Stimulated activated CD4-positive, alpha-beta T cell treated with anti-CD3 and anti-CD28 coated beads, Interleukin-4, amount 100 ng/mL, for 4 hours (primary cell): ENCODE measurements at regions not wholly inside any gene's neighbourhood (a gene's known extent, or its start where the extent isn't known, plus 50 kb on each side); places are given as distances from the start of the nearest gene placed in this dataset.

Source experiments
- DNase-seq, 2 experiments: peaks; one replicate each; pipeline ENCODE4 v3.0.0-alpha.2; 2020

DNA sequence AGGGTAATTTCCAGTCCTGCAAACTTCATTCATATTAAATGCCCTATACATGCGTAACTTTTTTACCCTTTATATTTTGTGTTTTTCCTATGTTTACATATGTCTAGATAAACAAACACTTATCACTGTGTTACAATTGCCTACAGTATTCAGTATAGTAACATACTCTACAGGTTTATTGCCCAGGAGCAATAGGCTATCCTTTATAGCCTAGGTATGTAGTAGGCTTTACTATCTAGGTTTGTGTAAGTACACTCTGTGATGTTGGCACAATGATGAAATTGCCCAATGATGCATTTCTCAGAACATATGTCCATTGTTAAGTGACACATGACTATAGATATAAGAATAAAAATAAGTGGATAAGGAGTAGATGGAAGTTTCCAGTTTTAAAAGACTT is 345.5 kb upstream of the C1orf87 start:
- no peak for DNase-seq

DNA sequence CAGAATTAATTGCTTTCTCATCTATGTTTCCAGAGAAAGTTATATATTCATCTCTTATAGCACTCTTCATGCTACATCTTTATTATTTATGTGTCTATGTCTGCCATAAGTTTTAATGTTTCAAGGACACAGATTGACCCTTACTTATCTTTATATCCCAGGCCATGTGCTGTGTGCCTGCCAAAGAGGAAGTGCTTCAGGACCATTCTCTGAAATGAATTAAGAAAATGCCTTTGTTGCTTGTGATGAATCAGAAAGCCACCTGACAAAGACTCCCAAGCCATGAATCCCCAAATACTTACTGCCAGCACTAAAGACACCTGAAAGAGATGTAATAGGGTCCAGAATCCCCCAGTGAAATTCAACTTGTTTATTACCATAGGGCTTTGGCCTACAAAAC is 342.1 kb upstream of the C1orf87 start:
- DNase-seq = no peak

DNA sequence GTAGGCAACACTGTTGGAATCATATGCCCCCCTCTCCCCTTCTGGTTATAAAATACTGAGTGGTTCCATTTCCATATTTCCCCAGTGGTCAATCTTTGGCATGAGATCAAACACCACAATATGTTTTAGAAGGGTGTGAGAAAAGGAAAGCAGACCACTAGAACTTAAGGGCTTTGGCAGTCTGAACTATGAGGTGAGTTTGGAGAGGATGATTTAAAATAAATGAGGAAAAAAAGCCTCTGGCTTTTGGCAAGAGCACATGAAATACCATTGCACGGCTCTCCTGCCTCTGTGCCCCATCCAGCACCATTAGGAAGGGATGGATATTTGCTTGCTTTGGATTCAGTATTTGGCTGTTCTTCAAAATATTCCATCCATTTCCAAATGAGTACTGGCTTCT is 339.5 kb upstream of the C1orf87 start:
- no peak for DNase-seq

DNA sequence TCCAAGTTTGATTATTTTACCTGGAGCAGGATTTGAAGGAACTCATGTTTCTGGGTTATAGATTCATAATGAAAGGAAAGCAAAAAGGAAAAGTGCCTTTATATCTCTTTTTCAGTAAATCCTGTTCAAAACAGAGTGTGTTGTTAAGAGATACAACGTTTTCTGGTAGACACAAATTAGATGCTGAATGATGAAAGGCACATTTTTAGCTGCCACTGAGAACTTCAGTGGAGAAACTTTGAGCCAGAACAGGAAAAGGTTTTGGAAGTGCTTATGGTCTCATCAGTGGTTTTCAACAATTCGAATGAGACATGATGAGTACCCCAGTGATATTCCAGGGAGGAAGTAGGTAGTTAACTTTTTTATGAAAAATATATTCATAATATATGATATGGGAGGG is 338.0 kb upstream of the C1orf87 start:
- no peak for DNase-seq

DNA sequence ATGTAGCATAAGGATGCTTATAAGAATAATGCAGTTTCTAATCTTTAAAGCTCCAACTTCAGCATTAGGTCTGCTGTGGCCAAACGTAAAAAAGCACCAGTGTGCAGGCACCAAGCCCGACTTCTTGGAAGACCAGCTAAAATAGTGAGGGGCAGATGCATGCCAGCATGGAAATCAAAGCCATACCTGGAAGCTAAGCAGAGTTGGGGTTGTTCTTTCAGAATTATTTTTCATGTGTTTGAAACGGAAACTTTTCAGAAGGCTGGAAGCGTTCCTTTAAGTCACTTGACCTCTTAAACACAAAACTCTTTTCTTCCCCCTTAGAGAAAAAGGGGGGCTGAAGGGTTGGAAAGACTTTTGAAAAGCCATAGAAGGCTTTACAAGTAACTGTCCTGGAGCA is 329.2 kb upstream of the C1orf87 start:
- no peak for DNase-seq

DNA sequence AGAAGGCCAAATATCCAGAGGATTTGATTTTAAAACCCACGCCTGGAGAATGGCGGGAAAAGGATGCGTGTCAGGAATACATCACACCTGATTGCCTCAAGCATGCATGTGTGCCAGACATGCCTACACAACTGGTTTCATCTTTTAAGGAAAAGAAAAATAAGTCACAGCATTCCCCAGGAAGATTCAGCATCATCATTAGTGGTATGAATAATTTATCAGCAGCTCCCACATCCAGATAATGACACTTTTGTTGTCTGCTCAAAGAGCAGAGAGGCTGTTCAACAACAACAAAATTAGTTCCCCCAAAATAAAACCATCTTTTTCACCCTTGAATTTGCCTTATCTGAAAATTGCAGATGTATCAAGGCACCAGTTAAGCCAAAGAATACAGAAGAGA is 328.6 kb upstream of the C1orf87 start:
- no peak for DNase-seq

DNA sequence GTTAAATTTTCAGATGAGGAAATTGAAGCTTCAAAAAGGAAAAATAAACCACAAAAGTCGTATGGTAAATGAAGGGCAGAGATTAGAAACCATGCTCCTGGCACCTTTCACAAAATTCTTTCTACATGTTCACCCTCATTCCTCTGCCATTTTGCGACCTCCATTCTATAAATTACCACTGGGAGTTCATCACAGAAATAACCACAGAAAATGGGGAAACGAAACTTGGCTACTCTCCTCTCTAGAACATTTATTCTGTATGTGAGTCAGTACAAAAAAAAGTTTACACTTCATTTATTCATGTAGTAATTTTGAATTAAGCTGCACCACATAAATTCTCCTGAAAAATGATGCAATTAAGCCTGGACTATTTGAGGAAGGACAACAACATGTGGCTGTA is 320.9 kb upstream of the C1orf87 start:
- DNase-seq = no peak

DNA sequence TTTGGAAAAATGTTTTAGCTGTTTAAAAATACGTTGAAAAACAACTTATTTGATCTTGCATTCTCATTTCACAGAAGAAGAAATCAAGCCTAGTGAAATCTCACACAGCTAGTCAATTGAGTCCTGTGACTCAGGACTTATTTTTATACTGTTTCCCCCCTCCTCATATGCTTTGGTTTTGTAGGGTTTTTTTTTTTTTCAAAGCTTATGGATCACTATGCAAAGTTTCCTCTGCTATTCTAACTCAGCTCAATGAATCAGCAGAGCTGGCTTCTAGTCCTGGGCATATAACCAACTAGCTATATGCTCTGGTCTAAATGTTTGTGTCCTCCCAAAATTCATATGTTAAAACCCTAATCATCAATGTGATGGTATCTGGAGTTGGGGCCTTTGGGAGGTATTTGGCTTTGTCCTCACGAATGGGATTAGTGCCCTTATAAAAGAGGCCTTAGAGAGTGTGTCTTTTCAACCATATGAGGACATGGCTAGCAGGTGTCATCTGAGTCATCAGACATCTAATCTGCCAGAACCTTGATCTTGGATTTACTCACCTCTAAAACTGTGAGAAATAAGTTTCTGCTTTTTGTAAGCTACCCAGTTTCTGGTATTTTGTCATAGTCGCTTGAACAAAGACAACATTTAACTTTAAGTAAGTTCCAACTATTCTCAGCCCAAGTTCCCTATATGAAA is 317.2 kb upstream of the C1orf87 start:
- no peak for DNase-seq

DNA sequence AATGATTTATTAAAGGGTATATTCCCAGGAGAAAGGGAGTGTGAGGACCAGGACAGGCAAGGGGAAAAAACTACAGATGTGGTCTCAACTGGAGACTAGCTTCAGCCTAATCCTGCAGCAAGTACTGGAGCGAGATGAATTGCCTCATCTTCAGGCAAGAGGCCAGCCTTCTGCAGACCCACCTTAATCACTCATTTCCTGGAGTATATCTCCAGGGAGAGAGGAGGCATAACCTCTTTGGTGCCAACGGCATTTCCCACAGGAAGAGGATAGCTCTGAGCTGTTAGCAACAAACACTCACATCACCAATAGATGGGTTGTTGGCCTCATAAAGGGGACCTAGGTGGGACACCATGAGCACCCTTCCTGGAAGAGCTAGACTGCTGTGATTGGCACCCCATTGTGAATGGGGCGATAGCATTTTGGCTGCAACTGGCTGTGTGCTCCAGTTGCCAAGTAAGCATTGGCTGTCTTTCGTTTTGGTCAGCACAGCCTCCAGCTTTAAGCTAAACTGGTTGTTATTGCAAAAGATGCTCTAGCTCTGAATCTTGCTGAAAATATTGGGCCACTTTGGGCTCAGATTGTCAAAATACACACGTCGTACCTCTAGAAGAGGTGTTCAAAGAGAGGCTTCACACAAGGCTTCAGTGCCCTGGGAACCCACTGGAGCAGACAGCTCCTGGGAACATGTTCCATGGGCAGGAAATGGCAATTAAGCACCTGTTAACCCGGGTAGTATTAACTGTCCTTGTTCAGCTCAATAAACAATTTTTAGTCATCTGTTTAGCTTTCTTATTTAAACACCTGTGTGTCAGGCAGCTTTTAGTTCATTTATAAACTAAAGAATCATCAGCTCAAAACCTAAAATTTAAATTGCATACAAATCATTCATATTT is 314.8 kb upstream of the C1orf87 start:
- no peak for DNase-seq

DNA sequence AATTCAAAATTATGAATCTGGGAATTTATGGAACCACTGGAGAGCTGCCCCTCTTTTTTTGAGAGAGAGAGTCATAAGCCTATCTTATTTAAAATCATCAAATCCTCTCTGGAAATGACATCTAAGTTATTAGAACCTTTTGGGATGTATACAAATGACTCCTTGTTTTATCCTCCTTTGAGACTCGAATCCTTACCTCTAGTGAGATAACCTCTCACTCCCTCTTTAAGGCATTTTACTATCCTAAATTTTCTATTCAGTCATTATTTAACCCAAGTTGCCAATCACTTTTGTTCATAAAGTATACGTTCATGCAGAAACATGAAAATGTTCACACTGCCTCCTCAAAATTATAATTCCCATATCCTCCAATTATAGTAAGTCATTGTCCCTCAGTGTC is 313.6 kb upstream of the C1orf87 start:
- no peak for DNase-seq

DNA sequence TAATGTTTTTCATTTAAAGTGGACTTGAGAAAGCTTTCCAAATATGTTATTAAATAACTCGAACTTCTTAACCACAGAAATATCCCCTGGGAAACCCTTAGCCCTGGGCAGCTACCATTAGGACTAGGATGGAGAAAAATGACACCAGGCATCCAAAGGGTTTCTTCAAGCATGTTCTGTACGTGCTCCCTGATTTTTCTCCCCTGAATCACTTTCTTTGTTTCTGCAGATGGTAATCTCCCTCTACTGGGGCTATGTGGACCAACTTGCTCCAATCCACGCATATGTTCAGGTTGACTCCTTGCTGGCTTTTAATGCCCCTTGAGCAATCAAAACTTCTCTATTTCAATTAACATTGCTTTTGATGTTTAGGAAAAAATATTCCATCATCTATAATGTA is 312.7 kb upstream of the C1orf87 start:
- no peak for DNase-seq

DNA sequence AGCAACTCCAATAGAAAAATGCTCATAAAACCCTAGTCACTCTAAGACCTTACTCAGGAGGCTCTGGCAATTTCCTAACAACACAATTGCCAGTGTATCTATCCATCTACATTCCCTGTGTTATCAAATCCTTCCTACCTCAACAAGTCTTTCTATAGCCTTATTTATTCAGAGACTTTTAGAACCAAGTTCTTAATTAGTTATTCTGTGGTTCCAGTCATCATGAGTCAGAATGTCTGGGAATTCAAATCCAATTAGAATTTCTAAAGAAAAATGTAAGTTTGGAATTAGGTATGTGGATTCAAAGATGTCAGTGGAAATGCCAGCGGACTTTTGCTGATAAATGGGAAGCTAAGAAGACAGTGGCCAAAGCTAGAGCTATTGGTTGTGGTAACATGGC is 302.6 kb upstream of the C1orf87 start:
- no peak for DNase-seq

DNA sequence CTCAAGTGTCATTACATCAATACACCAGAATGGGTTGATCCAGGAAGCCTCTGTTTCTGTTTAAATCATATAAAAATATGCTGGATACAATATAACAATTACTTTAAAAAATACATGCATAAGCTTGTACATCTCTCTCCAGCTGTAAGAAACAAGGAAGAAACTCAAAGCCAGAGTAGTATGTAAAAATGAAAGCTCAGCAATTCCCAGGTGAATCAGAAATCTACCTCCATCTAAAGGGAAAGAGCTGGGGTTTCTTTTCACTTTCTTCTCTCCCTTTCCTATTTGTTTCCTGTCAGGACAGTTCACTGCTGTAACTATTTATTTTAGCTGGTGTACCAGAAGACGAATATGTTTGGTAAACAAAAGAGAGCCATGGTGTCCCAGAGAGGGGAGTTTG is 301.0 kb upstream of the C1orf87 start:
- no peak for DNase-seq

DNA sequence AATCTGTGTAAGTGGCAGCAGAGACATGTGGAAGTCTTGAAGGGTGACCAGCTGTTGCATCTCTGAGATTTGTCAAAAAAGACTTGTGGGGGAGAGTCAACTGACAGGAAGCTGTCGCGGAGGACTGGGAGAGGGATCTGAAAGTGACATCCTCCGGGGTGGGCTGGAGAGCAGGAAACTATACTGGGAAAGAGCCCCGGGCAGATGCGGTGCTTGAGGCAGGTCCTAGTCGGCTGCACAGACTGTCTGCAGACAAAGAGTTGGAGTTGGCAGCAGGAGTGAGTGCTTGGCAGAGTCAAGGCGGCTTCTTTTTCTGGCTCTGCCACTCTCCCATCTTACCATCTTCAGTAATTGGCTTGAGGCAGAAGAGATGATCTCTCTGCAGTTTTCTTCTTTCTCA is 294.0 kb upstream of the C1orf87 start:
- no peak for DNase-seq

DNA sequence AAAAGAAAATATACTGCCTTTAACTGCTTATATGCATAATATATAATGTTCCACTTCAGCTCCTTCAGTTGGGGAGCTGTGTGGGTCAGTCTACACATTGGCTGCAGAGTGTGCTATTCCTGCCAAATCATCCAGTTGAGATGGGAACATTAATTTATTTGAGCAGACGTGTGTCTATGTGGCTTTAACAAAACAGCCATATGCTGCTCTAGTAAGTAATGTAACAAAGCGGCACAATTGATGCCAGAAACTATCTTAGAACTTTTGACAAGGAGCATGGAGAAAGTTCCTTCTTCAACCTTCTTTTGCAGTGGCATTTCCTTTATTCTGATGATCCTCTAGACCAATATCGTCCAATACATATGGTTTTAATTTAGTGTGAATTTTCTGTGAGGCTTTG is 285.9 kb upstream of the C1orf87 start:
- DNase-seq = no peak

DNA sequence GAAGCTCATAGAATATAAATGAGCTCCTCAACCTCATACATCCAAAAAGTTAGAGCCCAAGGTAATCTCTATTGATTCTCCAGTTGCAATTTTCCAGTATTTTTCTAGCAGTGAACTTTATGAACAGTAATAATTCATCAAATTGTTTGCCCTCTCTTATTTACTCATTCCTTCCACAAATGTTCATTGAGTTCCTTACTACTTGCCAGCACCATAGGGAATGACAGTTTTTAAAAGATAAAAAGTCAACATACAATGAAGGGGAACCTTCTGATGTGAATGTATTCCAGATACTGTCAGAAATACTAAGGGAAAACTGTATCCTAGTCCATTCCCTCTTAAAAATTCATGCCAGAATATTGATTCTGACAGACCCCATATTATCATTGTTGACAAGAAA is 277.0 kb upstream of the C1orf87 start:
- DNase-seq = no peak

DNA sequence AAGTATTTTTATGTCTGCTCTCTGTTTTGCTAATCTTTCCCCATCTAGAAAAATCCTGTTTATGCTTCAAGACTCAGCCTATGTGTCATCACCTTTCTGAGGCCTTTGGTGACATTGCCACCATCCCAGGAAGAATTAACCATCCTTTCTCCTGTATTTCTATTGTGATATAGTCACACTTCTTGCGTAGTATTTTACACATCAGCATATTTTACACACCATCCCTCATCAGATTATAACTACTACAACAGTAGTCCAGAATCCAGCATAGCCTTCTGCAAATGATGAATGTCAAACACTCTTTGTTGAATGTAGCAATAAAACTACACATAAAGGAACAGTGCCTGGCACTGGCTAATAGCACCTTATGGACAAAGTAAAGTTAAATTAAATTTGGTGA is 275.3 kb upstream of the C1orf87 start:
- no peak for DNase-seq

DNA sequence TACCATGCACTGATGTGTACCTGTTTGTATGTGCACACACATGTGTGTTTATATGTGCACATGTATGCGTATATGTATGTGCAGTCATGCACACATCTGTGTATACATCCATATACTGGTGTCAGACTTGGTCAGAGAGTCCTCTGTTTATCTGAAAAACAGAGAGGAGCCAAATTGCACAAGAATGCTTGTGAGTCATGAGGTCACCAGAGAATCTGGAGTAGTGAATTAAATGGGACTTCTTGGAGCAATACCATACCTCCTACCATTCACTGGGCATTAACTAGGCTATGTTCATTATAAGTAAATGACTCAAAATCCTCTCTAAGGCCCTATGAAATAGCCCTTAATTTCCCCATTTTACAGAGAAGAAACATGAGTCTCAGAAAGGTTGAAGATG is 272.1 kb upstream of the C1orf87 start:
- DNase-seq = no peak

DNA sequence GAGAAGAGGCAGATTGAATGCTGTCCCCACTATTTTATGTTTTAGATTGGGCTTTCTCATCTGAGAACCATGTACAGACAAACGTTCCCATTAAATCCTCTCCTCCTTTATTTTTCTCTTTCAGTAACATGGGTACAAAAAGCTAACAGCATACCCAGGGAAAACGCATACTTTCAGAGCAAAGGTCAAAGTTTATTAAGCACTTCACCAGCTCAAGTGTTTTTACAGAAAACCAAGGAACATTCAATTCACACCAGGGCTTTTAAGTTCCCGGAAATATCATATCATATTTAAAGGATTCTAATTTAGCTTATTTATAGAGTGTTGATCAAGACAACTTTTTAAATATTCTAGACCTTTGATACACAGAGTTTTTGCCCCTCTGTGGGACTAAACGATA is 271.5 kb upstream of the C1orf87 start:
- DNase-seq = no peak

DNA sequence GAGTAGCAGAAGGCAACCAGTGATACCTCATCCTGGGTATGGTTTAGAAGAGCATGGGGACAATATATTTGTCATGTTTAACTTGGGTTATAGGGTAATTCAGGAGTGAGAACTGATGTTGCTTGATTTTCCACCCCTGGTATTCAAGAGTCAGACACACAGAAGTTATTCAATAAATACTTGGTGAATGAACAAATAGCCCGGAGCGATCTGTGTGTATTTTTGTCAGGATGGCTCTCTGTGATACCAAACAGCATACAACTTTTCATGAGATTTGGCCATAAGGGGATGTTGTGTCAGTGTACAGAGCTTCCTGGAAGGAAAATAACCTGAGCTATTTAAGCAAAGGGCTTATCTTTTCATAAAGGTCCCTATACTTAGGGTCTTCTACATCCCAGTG is 270.2 kb upstream of the C1orf87 start:
- no peak for DNase-seq

DNA sequence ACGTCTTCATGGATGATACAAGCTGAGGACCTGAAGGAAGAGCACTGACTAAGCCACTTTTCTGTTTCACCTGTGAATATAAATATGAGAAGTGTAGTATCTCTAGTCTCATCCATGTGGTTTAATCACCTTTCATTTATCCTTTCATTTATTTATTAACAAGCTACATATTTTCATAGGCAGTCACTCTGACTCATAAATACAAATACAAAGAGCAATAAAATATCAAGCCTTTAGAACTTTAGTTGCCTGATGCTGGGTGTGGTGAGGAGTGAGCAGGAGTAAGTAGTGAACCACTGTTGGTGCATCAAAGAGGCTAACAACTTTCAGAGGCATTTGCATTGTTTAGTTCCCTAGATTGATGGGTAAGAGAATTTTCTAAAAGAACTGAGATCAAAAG is 269.0 kb upstream of the C1orf87 start:
- DNase-seq = no peak

DNA sequence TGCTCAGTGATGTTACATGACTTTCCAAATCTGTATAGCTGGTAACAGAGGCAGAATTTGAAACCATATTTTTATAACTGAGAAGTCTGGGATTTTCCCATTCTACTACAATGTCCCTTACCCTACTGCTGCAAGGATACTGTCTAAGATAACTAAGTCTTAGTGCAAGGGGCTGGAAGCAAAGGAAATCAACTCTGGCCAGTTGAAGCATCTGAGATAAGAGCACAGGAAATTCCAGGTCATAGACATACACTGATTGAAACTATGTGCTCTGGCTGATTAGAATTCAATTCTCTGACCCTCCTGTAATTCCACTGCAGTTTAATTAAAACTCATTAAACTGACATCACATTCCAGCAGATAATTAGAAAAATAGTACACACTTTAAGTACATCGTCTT is 267.7 kb upstream of the C1orf87 start:
- no peak for DNase-seq

DNA sequence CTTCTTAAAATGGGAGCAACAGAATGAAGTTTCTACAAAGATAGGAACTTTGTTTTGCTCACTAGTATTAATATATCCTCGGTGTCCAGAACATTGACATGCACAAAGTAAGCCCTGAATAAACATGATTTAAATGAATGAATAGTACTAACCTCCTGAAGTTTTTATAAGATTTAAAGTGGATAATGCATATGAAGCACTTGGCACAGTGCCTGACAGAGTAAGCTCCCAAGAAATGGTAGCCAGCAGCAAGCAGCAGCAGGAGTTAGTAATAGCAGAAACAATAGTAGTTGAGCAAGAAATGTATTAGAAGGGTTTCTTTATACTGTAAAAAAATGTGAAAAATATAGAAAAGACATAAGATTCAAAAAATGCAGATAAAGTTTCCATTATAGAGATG is 258.1 kb upstream of the C1orf87 start:
- no peak for DNase-seq

DNA sequence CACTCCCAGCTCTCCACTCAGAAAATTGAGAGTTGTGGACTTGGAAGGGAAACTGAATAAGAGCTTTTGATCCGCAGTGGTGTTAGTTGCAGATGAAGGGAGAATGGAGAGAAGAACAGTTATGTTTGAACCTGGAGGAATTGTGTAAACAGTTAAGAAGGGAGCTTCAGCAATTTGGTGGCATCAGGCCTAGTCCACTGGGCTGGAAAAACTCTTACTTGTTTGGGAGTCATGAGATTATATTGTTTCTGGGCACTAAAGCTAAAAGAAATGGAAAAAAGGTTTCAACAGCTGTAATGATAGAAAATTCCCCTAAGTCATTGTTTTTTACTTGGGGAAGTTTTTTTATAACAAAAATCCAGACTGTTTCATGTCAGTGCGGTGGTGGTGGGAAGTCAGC is 256.1 kb upstream of the C1orf87 start:
- no peak for DNase-seq

DNA sequence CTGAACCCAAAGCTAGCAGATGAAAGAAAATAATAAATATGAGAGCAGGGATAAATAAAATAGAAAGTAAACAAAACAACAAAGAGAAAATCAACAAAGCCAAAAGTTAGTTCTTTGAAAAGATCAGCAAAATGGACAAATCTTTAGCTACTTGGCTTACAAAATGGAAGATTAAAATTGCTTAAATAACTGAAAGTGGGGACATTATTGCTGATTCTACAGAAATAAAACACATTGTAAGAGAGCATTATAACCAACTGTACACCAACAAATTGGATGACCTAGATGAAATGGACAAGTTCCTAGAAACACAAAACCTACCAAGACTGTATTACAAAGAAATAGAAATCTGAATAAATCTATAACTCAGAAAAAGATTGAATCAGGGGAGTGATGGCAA is 238.3 kb upstream of the C1orf87 start:
- DNase-seq = no peak
